Fibroblast of villous mesenchyme (primary cell): ENCODE measurements at regions not wholly inside any gene's neighbourhood (a gene's known extent, or its start where the extent isn't known, plus 50 kb on each side); places are given as distances from the start of the nearest gene placed in this dataset.

Source experiments
- DNase-seq: peaks from one replicate; pipeline ENCODE4 v3.0.0-alpha.2; 2010; ENCODE audit warnings: low read depth
- H3K4me3 ChIP-seq: 2 replicates; pipeline ENCODE4 v1.5.1; 2011; ENCODE audit warnings: low read depth, mild to moderate bottlenecking, low read length
- CTCF ChIP-seq: IDR thresholded peaks from 2 replicates; pipeline ENCODE4 v1.5.1; 2012; ENCODE audit warnings: low read depth, mild to moderate bottlenecking, low read length; ENCODE audit not compliant: insufficient read depth

GRCh38 chr21:24823247-24823646, 784.0 kb downstream of the MRPL39 start:
- no peak for TF ChIP-seq CTCF
- no peak overlapping the region for H3K4me3 ChIP-seq
- no peak for DNase-seq

- TF ChIP-seq CTCF, result no peak
- DNase-seq, result no peak
- no peak overlapping the region for H3K4me3 ChIP-seq
These were observed 822.2 kb downstream of the MRPL39 start for GRCh38 chr21:24785033-24785432.

GRCh38 chr21:24781146-24781545, 826.1 kb downstream of the MRPL39 start:
- no peak for DNase-seq
- no peak overlapping the region for H3K4me3 ChIP-seq
- no peak for TF ChIP-seq CTCF

GRCh38 chr21:24759348-24760075, 847.8 kb downstream of the MRPL39 start:
- no peak overlapping the region for H3K4me3 ChIP-seq
- TF ChIP-seq CTCF, result no peak
- no peak for DNase-seq

GRCh38 chr21:24738063-24738462, 869.2 kb downstream of the MRPL39 start:
- H3K4me3 ChIP-seq, result no peak overlapping the region
- TF ChIP-seq CTCF, result no peak
- DNase-seq, result no peak

- no peak for TF ChIP-seq CTCF
- DNase-seq, result no peak
- H3K4me3 ChIP-seq, result no peak overlapping the region
These were observed 869.9 kb downstream of the MRPL39 start for GRCh38 chr21:24737296-24737850.
